Liver (tissue), 8 donors: ENCODE measurements at regions not wholly inside any gene's neighbourhood (a gene's known extent, or its start where the extent isn't known, plus 50 kb on each side); places are given as distances from the start of the nearest gene placed in this dataset.

Experiments used
- DNase-seq: peaks from one replicate; pipeline ENCODE4 v3.0.0-alpha.2; 2017; ENCODE audit warnings: low spot score
- H3K27ac ChIP-seq, 2 donors: one replicate each; pipeline ENCODE4 v1.7.0; 2013; ENCODE audit warnings: inconsistent platforms in 2 of 2, low read length in 2 of 2, control low read depth in 1 of 2, low read depth in 1 of 2, mild to moderate bottlenecking in 1 of 2
- H3K27me3 ChIP-seq, 4 donors: one replicate each; pipeline versions ENCODE4 v1.6.1 to v1.7.0; 2013; ENCODE audit warnings: low read length in 3 of 4, inconsistent platforms in 1 of 4, mild to moderate bottlenecking in 1 of 4, moderate library complexity in 1 of 4; ENCODE audit not compliant: control insufficient read depth in 4 of 4, insufficient read depth in 4 of 4
- H3K36me3 ChIP-seq, 4 donors: one replicate each; pipeline versions ENCODE4 v1.6.1 to v1.7.0; 2013; ENCODE audit warnings: low read length in 3 of 4, mild to moderate bottlenecking in 3 of 4, low read depth in 1 of 4, moderate library complexity in 1 of 4; ENCODE audit not compliant: control insufficient read depth in 4 of 4, insufficient read depth in 3 of 4
- H3K4me1 ChIP-seq, 4 donors: one replicate each; pipeline versions ENCODE4 v1.6.1 to v1.7.0; 2013; ENCODE audit warnings: low read length in 3 of 4, mild to moderate bottlenecking in 3 of 4, moderate library complexity in 1 of 4; ENCODE audit not compliant: control insufficient read depth in 4 of 4, insufficient read depth in 4 of 4
- H3K4me3 ChIP-seq, 3 donors: one replicate each; pipeline versions ENCODE4 v1.6.1 to v1.7.0; 2013; ENCODE audit warnings: low read length in 3 of 3, control low read depth in 1 of 3, low read depth in 1 of 3, mild to moderate bottlenecking in 1 of 3
- H3K9ac ChIP-seq, 2 donors: one replicate each; pipeline ENCODE4 v1.7.0; 2013; ENCODE audit warnings: low read length in 2 of 2, mild to moderate bottlenecking in 2 of 2, moderate library complexity in 2 of 2, control low read depth in 1 of 2, low read depth in 1 of 2
- H3K9me3 ChIP-seq, 4 donors: one replicate each; pipeline versions ENCODE4 v1.6.1 to v1.7.0; 2013; ENCODE audit warnings: low read length in 3 of 4; ENCODE audit not compliant: control insufficient read depth in 4 of 4
- FOXA2 ChIP-seq: IDR thresholded peaks from 2 replicates; pipeline ENCODE4 v1.6.1; 2016; ENCODE audit warnings: antibody characterized with exemption
- GABPA ChIP-seq, 2 donors: IDR thresholded peaks in 1 of 2; conservative IDR thresholded peaks in 1 of 2; 2 replicates each; pipeline ENCODE4 v1.6.1; 2016; ENCODE audit warnings: antibody characterized with exemption in 2 of 2, mild to moderate bottlenecking in 1 of 2, moderate library complexity in 1 of 2
- HNF4A ChIP-seq, 2 donors: conservative IDR thresholded peaks; 2 replicates each; pipeline ENCODE4 v1.6.1; 2016; ENCODE audit warnings: antibody characterized with exemption in 2 of 2, mild to moderate bottlenecking in 2 of 2
- JUND ChIP-seq, 2 donors: IDR thresholded peaks; 2 replicates each; pipeline ENCODE4 v1.6.1; 2016; ENCODE audit warnings: antibody characterized with exemption in 2 of 2
- NR2F2 ChIP-seq: IDR thresholded peaks from 2 replicates; pipeline ENCODE4 v1.6.1; 2016; ENCODE audit warnings: antibody characterized with exemption
- RXRA ChIP-seq, 2 donors: IDR thresholded peaks; 2 replicates each; pipeline ENCODE4 v1.6.1; 2017 to 2018; ENCODE audit warnings: antibody characterized with exemption in 2 of 2, mild to moderate bottlenecking in 1 of 2
- TAF1 ChIP-seq: conservative IDR thresholded peaks from 2 replicates; pipeline ENCODE4 v1.6.1; 2016; ENCODE audit warnings: antibody characterized with exemption, mild to moderate bottlenecking
- YY1 ChIP-seq: IDR thresholded peaks from 2 replicates; pipeline ENCODE4 v1.6.1; 2016; ENCODE audit warnings: antibody characterized with exemption, mild to moderate bottlenecking
- WGBS: extraction: QIAGEN DNeasy Blood & Tissue Kit; methylation state at CpG from one replicate; pipeline ENCODE4 v1.1.7; 2013; 5-methylcytosine and 5-hydroxymethylcytosine counted together
- TF ChIP-seq, protein P1 (sequence below): fragments of 150-350 bp; IDR thresholded peaks from 2 replicates; pipeline ENCODE4 v1.5.1; 2017; ENCODE audit warnings: improper control_type of control experiment, low read depth, low read length; ENCODE audit not compliant: missing input control
- TF ChIP-seq, protein P2 (sequence below): IDR thresholded peaks from 2 replicates; pipeline ENCODE4 v1.6.1; 2016; ENCODE audit warnings: antibody characterized with exemption, mild to moderate bottlenecking
- TF ChIP-seq, protein P3 (sequence below): IDR thresholded peaks from 2 replicates; pipeline ENCODE4 v1.6.1; 2016; ENCODE audit warnings: antibody characterized with exemption
- TF ChIP-seq, protein P4 (sequence below): IDR thresholded peaks from 2 replicates; pipeline ENCODE4 v1.6.1; 2016; ENCODE audit warnings: antibody characterized with exemption
- TF ChIP-seq, protein P5 (sequence below): IDR thresholded peaks from 2 replicates; pipeline ENCODE4 v1.6.1; 2016; ENCODE audit warnings: antibody characterized with exemption
- donor health status: healthy.
- donor health status: healthy.
- donor health status: healthy.
- donor health status: healthy.
- donor health status: healthy.

DNA sequence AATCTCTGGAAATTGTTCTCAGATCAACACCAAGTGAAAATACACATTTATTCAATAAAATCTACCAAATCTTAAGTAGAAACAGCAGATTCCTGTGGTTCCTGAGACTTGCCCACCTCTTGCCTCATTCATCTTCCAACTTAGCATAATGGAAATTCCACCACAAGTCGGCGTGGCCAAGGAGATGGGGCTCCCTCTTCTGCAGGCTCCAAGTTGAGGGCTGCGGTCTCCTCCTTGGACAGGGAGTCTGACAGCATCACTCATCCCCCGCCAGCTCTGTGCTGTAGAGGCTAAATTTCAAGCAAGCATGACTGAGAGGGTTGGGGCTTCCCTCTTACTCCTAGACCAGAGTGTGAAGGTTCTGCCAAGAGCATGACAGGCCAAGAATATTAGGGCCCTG lies 273.7 kb downstream of the DIRAS2 start:
- Histone ChIP-seq H3K27ac (no peak overlapping the region), H3K9ac (no peak overlapping the region), H3K9me3 (no peaks in the 10 kb centered on the region), H3K36me3 (no peaks in the 10 kb centered on the region), H3K27me3 (no peaks in the 10 kb centered on the region), H3K4me3 (no peak overlapping the region), H3K4me1 (no peaks in the 10 kb centered on the region)
- TF ChIP-seq JUND (IDR thresholded peaks at IDR 0.05) (no peak), RXRA (IDR thresholded peaks at IDR 0.05) (no peak), FOXA2 (no peak), YY1 (no peak), NR2F2 (no peak), GABPA (IDR thresholded peaks at IDR 0.05 in 1 of 2, conservative IDR thresholded peaks at IDR 0.05 in 1 of 2) (no peak)
- TF ChIP-seq, protein P1, sequence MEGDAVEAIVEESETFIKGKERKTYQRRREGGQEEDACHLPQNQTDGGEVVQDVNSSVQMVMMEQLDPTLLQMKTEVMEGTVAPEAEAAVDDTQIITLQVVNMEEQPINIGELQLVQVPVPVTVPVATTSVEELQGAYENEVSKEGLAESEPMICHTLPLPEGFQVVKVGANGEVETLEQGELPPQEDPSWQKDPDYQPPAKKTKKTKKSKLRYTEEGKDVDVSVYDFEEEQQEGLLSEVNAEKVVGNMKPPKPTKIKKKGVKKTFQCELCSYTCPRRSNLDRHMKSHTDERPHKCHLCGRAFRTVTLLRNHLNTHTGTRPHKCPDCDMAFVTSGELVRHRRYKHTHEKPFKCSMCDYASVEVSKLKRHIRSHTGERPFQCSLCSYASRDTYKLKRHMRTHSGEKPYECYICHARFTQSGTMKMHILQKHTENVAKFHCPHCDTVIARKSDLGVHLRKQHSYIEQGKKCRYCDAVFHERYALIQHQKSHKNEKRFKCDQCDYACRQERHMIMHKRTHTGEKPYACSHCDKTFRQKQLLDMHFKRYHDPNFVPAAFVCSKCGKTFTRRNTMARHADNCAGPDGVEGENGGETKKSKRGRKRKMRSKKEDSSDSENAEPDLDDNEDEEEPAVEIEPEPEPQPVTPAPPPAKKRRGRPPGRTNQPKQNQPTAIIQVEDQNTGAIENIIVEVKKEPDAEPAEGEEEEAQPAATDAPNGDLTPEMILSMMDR = no peak
- TF ChIP-seq, protein P2, sequence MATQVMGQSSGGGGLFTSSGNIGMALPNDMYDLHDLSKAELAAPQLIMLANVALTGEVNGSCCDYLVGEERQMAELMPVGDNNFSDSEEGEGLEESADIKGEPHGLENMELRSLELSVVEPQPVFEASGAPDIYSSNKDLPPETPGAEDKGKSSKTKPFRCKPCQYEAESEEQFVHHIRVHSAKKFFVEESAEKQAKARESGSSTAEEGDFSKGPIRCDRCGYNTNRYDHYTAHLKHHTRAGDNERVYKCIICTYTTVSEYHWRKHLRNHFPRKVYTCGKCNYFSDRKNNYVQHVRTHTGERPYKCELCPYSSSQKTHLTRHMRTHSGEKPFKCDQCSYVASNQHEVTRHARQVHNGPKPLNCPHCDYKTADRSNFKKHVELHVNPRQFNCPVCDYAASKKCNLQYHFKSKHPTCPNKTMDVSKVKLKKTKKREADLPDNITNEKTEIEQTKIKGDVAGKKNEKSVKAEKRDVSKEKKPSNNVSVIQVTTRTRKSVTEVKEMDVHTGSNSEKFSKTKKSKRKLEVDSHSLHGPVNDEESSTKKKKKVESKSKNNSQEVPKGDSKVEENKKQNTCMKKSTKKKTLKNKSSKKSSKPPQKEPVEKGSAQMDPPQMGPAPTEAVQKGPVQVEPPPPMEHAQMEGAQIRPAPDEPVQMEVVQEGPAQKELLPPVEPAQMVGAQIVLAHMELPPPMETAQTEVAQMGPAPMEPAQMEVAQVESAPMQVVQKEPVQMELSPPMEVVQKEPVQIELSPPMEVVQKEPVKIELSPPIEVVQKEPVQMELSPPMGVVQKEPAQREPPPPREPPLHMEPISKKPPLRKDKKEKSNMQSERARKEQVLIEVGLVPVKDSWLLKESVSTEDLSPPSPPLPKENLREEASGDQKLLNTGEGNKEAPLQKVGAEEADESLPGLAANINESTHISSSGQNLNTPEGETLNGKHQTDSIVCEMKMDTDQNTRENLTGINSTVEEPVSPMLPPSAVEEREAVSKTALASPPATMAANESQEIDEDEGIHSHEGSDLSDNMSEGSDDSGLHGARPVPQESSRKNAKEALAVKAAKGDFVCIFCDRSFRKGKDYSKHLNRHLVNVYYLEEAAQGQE = no peak
- no peak for DNase-seq
- WGBS = 84% methylated on average over 4 of the region's 4 CpGs

DNA sequence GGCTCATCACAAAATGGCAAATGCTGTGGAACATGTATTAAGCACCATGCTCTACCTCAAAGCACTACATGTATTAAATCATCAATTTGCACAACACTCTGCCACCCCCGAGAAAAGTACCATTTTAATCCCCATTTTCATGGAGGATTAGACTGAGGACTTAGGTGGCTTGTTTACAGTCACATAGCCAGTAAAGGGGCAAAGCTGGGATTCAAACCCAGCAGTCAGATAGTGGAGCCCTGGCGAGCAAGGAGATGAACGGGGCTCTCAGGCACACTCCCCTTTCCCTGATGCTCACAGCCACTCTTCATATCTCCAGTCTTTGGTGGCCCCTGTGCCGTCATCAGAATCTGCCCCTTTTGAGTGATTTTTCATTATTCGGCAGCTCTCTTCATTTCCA lies 262.9 kb downstream of the DIRAS2 start:
- TF ChIP-seq, protein P3, sequence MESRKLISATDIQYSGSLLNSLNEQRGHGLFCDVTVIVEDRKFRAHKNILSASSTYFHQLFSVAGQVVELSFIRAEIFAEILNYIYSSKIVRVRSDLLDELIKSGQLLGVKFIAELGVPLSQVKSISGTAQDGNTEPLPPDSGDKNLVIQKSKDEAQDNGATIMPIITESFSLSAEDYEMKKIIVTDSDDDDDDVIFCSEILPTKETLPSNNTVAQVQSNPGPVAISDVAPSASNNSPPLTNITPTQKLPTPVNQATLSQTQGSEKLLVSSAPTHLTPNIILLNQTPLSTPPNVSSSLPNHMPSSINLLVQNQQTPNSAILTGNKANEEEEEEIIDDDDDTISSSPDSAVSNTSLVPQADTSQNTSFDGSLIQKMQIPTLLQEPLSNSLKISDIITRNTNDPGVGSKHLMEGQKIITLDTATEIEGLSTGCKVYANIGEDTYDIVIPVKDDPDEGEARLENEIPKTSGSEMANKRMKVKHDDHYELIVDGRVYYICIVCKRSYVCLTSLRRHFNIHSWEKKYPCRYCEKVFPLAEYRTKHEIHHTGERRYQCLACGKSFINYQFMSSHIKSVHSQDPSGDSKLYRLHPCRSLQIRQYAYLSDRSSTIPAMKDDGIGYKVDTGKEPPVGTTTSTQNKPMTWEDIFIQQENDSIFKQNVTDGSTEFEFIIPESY = no peak
- TF ChIP-seq, protein P4, sequence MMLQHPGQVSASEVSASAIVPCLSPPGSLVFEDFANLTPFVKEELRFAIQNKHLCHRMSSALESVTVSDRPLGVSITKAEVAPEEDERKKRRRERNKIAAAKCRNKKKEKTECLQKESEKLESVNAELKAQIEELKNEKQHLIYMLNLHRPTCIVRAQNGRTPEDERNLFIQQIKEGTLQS = no peak
- TF ChIP-seq NR2F2 = no peak
- TF ChIP-seq, protein P1 = no peak
- TF ChIP-seq, protein P5, sequence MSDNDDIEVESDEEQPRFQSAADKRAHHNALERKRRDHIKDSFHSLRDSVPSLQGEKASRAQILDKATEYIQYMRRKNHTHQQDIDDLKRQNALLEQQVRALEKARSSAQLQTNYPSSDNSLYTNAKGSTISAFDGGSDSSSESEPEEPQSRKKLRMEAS = no peak
- no peak for TF ChIP-seq HNF4A (conservative IDR thresholded peaks at IDR 0.05)
- no peak for TF ChIP-seq FOXA2
- TF ChIP-seq TAF1 = no peak
- TF ChIP-seq GABPA (IDR thresholded peaks at IDR 0.05 in 1 of 2, conservative IDR thresholded peaks at IDR 0.05 in 1 of 2) = no peak
- H3K4me1 ChIP-seq = no peaks in the 10 kb centered on the region
- no peaks in the 10 kb centered on the region for H3K9me3 ChIP-seq
- 75% methylated on average over 5 of the region's 5 CpGs for WGBS
- no peak overlapping the region for H3K4me3 ChIP-seq
- no peak for DNase-seq
- peaks cover 0 to 5% (median under 1%) of the 10 kb centered on the region in 4 donors for H3K27me3 ChIP-seq
- no peaks in the 10 kb centered on the region for H3K36me3 ChIP-seq
- no peak overlapping the region for H3K9ac ChIP-seq
- H3K27ac ChIP-seq = no peak overlapping the region
